ENCODE measurements at regions not wholly inside any gene's neighbourhood (a gene's known extent, or its start where the extent isn't known, plus 50 kb on each side); places are given as distances from the start of the nearest gene placed in this dataset.

- H3K27me3 ChIP-seq (ENCODE audit: control insufficient read depth in 3 of 3, insufficient read depth in 3 of 3, low read depth in 1 of 3, low read length in 3 of 3), result no peaks in the 10 kb centered on the region
Observed at GRCh38 chr13:103203735-103204330, 137.6 kb upstream of the SLC10A2 start.

GRCh38 chr13:103200118-103200885, 134.1 kb upstream of the SLC10A2 start:
- no peak overlapping the region for H2AK5ac ChIP-seq (ENCODE audit: low read depth, low read length)
- no peak overlapping the region for H2BK120ac ChIP-seq (ENCODE audit: low read depth, low read length)
- WGBS, 2 donors (ENCODE audit: extremely low coverage in 2 of 2, insufficient read length in 2 of 2, insufficient replicate concordance in 1 of 2), result no CpG with 5 or more reads among the region's 1 CpG

More at GRCh38 chr13:103203735-103204330, 137.6 kb upstream of the SLC10A2 start:
- Histone ChIP-seq H3K9me3 (replicated peaks in 1 of 2; ENCODE audit: control insufficient read depth in 2 of 2, insufficient read depth in 1 of 2, low read depth in 1 of 2, low read length in 2 of 2) (no peaks in the 10 kb centered on the region), H3K79me1 (ENCODE audit: low read depth, low read length) (no peaks in the 10 kb centered on the region), H3K23ac (ENCODE audit: low read depth, low read length, poor library complexity) (no peak overlapping the region), H2BK12ac (ENCODE audit: low read length) (no peak overlapping the region), H2AK5ac (ENCODE audit: low read depth, low read length) (no peak overlapping the region), H3K14ac (ENCODE audit: low read length) (no peak overlapping the region), H2AFZ (ENCODE audit: low read length) (no peak overlapping the region), H3K4ac (ENCODE audit: low read length) (no peak overlapping the region), H3K18ac (ENCODE audit: low read length) (no peak overlapping the region), H3K4me1 (ENCODE audit: control insufficient read depth in 2 of 2, insufficient read depth in 1 of 2, low read depth in 1 of 2, low read length in 2 of 2) (no peaks in the 10 kb centered on the region), H2BK120ac (ENCODE audit: low read depth, low read length) (no peak overlapping the region), H4K8ac (ENCODE audit: low read depth, low read length) (no peak overlapping the region), H4K91ac (ENCODE audit: low read depth, low read length, poor library complexity) (no peak overlapping the region), H2BK5ac (ENCODE audit: low read length) (no peak overlapping the region), H3K4me2 (ENCODE audit: insufficient read depth, low read length, poor library complexity, severe bottlenecking) (no peak overlapping the region), H3K9ac (ENCODE audit: low read depth, low read length, poor library complexity) (no peak overlapping the region), H3K4me3 (ENCODE audit: low read length in 2 of 2) (no peak overlapping the region), H2BK15ac (ENCODE audit: low read length) (no peak overlapping the region), H3K27ac (replicated peaks; ENCODE audit: low read length) (no peak overlapping the region), H3K36me3 (replicated peaks in 1 of 2; ENCODE audit: control insufficient read depth in 2 of 2, insufficient read depth in 2 of 2, low read length in 2 of 2) (no peaks in the 10 kb centered on the region)
- no peak for DNase-seq (ENCODE audit: low spot score)

GRCh38 chr13:103199380-103200088, 133.3 kb upstream of the SLC10A2 start:
- H3K9me3 ChIP-seq (replicated peaks in 1 of 2; ENCODE audit: control insufficient read depth in 2 of 2, insufficient read depth in 1 of 2, low read depth in 1 of 2, low read length in 2 of 2), result no peaks in the 10 kb centered on the region
- no peak overlapping the region for H3K18ac ChIP-seq (ENCODE audit: low read length)
- no peak overlapping the region for H2BK5ac ChIP-seq (ENCODE audit: low read length)
- no peaks in the 10 kb centered on the region for H3K4me1 ChIP-seq (ENCODE audit: control insufficient read depth in 2 of 2, insufficient read depth in 1 of 2, low read depth in 1 of 2, low read length in 2 of 2)
- no peak overlapping the region for H4K8ac ChIP-seq (ENCODE audit: low read depth, low read length)
- H4K91ac ChIP-seq (ENCODE audit: low read depth, low read length, poor library complexity), result no peak overlapping the region
- H2BK12ac ChIP-seq (ENCODE audit: low read length), result no peak overlapping the region
- H3K4me3 ChIP-seq (ENCODE audit: low read length in 2 of 2), result no peak overlapping the region
- H3K23ac ChIP-seq (ENCODE audit: low read depth, low read length, poor library complexity), result no peak overlapping the region
- H3K4ac ChIP-seq (ENCODE audit: low read length), result no peak overlapping the region
- H2AK5ac ChIP-seq (ENCODE audit: low read depth, low read length), result no peak overlapping the region
- no peak overlapping the region for H3K9ac ChIP-seq (ENCODE audit: low read depth, low read length, poor library complexity)
- H2AFZ ChIP-seq (ENCODE audit: low read length), result no peak overlapping the region
- H2BK15ac ChIP-seq (ENCODE audit: low read length), result no peak overlapping the region
- H3K79me1 ChIP-seq (ENCODE audit: low read depth, low read length), result no peaks in the 10 kb centered on the region
- no peaks in the 10 kb centered on the region for H3K27me3 ChIP-seq (ENCODE audit: control insufficient read depth in 3 of 3, insufficient read depth in 3 of 3, low read depth in 1 of 3, low read length in 3 of 3)
- no peak overlapping the region for H3K14ac ChIP-seq (ENCODE audit: low read length)
- no peak overlapping the region for H3K27ac ChIP-seq (replicated peaks; ENCODE audit: low read length)
- no peak overlapping the region for H3K4me2 ChIP-seq (ENCODE audit: insufficient read depth, low read length, poor library complexity, severe bottlenecking)
- H3K36me3 ChIP-seq (replicated peaks in 1 of 2; ENCODE audit: control insufficient read depth in 2 of 2, insufficient read depth in 2 of 2, low read length in 2 of 2), result no peaks in the 10 kb centered on the region
- WGBS, 2 donors (ENCODE audit: extremely low coverage in 2 of 2, insufficient read length in 2 of 2, insufficient replicate concordance in 1 of 2), result no CpG with 5 or more reads among the region's 3 CpGs
- DNase-seq (ENCODE audit: low spot score), result no peak
- H2BK120ac ChIP-seq (ENCODE audit: low read depth, low read length), result no peak overlapping the region

More at GRCh38 chr13:103200118-103200885, 134.1 kb upstream of the SLC10A2 start:
- Histone ChIP-seq H2BK5ac (ENCODE audit: low read length) (no peak overlapping the region), H4K91ac (ENCODE audit: low read depth, low read length, poor library complexity) (no peak overlapping the region), H3K9ac (ENCODE audit: low read depth, low read length, poor library complexity) (no peak overlapping the region), H3K79me1 (ENCODE audit: low read depth, low read length) (no peaks in the 10 kb centered on the region), H2BK12ac (ENCODE audit: low read length) (no peak overlapping the region), H2AFZ (ENCODE audit: low read length) (no peak overlapping the region), H3K18ac (ENCODE audit: low read length) (no peak overlapping the region), H3K9me3 (replicated peaks in 1 of 2; ENCODE audit: control insufficient read depth in 2 of 2, insufficient read depth in 1 of 2, low read depth in 1 of 2, low read length in 2 of 2) (no peaks in the 10 kb centered on the region), H3K23ac (ENCODE audit: low read depth, low read length, poor library complexity) (no peak overlapping the region), H3K4me2 (ENCODE audit: insufficient read depth, low read length, poor library complexity, severe bottlenecking) (no peak overlapping the region), H3K4ac (ENCODE audit: low read length) (no peak overlapping the region), H3K14ac (ENCODE audit: low read length) (no peak overlapping the region), H3K4me1 (ENCODE audit: control insufficient read depth in 2 of 2, insufficient read depth in 1 of 2, low read depth in 1 of 2, low read length in 2 of 2) (no peaks in the 10 kb centered on the region), H2BK15ac (ENCODE audit: low read length) (no peak overlapping the region), H3K36me3 (replicated peaks in 1 of 2; ENCODE audit: control insufficient read depth in 2 of 2, insufficient read depth in 2 of 2, low read length in 2 of 2) (no peaks in the 10 kb centered on the region), H3K27ac (replicated peaks; ENCODE audit: low read length) (no peak overlapping the region), H3K27me3 (ENCODE audit: control insufficient read depth in 3 of 3, insufficient read depth in 3 of 3, low read depth in 1 of 3, low read length in 3 of 3) (no peaks in the 10 kb centered on the region), H3K4me3 (ENCODE audit: low read length in 2 of 2) (no peak overlapping the region), H4K8ac (ENCODE audit: low read depth, low read length) (no peak overlapping the region)
- DNase-seq (ENCODE audit: low spot score), result no peak

GRCh38 chr13:103196356-103196755, 130.1 kb upstream of the SLC10A2 start:
- Histone ChIP-seq H3K9ac (ENCODE audit: low read depth, low read length, poor library complexity) (no peak overlapping the region), H3K4me1 (ENCODE audit: control insufficient read depth in 2 of 2, insufficient read depth in 1 of 2, low read depth in 1 of 2, low read length in 2 of 2) (no peaks in the 10 kb centered on the region), H4K91ac (ENCODE audit: low read depth, low read length, poor library complexity) (no peak overlapping the region), H3K36me3 (replicated peaks in 1 of 2; ENCODE audit: control insufficient read depth in 2 of 2, insufficient read depth in 2 of 2, low read length in 2 of 2) (no peaks in the 10 kb centered on the region), H2BK120ac (ENCODE audit: low read depth, low read length) (no peak overlapping the region), H3K4me3 (ENCODE audit: low read length in 2 of 2) (no peak overlapping the region), H4K8ac (ENCODE audit: low read depth, low read length) (no peak overlapping the region), H3K4me2 (ENCODE audit: insufficient read depth, low read length, poor library complexity, severe bottlenecking) (no peak overlapping the region), H3K79me1 (ENCODE audit: low read depth, low read length) (no peaks in the 10 kb centered on the region), H3K27me3 (ENCODE audit: control insufficient read depth in 3 of 3, insufficient read depth in 3 of 3, low read depth in 1 of 3, low read length in 3 of 3) (no peaks in the 10 kb centered on the region), H2BK5ac (ENCODE audit: low read length) (no peak overlapping the region), H2BK15ac (ENCODE audit: low read length) (no peak overlapping the region), H2AK5ac (ENCODE audit: low read depth, low read length) (no peak overlapping the region), H3K9me3 (replicated peaks in 1 of 2; ENCODE audit: control insufficient read depth in 2 of 2, insufficient read depth in 1 of 2, low read depth in 1 of 2, low read length in 2 of 2) (no peaks in the 10 kb centered on the region), H3K14ac (ENCODE audit: low read length) (no peak overlapping the region), H2AFZ (ENCODE audit: low read length) (no peak overlapping the region), H3K18ac (ENCODE audit: low read length) (no peak overlapping the region), H3K23ac (ENCODE audit: low read depth, low read length, poor library complexity) (no peak overlapping the region), H2BK12ac (ENCODE audit: low read length) (no peak overlapping the region), H3K4ac (ENCODE audit: low read length) (no peak overlapping the region), H3K27ac (replicated peaks; ENCODE audit: low read length) (no peak overlapping the region)
- no peak for DNase-seq (ENCODE audit: low spot score)
- WGBS, 2 donors (ENCODE audit: extremely low coverage in 2 of 2, insufficient read length in 2 of 2, insufficient replicate concordance in 1 of 2), result no CpG with 5 or more reads among the region's 3 CpGs

Data from neuronal stem cell (in vitro differentiated cells).